GM21390 (cell line): ENCODE measurements at regions not wholly inside any gene's neighbourhood (a gene's known extent, or its start where the extent isn't known, plus 50 kb on each side); places are given as distances from the start of the nearest gene placed in this dataset.
"Not testable (repeated sequence)": the region's sequence is repeated elsewhere in the genome, so short reads cannot be mapped to it uniquely, and the experiment has no call there.

Experiments
- ATAC-seq: cut with Tn5 transposase; IDR thresholded peaks from one replicate; pipeline ENCODE4 v1.9.1; 2021; ENCODE audit not compliant: unreplicated experiment

DNA sequence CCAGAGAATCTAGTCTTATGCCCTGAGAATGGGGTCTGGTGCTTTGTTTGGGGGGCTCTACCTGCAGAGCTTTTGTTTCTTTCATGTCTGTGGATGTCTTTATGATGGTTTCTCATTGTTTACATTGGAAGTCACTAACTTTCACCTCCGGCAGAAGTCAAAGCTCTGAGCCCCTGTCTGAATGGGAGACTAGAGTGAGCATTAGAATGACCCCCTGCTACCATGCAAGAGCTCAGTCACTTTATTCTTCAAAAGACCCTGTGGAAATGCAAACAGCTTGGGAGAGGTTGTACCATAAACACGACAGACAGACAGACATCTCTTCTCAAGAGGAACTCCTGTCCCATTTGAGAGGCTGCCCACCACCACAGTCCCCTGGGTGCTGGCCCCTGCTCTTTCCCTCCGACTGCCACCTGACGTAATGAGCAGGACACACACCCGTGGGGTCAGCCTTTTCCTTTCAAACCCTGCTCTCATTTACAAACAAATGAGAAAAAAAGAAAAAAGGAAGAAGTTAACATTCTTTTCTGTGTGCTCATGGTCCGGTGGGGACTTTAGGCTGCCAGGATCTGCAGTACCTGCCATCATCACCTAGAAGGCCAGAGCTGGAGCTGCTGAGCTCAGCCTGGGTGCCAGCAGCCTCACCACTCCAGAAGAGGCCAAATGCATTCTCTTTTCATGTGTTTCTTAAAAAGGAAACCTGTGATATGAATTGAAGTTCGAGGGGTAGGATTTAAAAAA is 91.6 kb downstream of the FZD1 start:
- ATAC-seq = no peak

DNA sequence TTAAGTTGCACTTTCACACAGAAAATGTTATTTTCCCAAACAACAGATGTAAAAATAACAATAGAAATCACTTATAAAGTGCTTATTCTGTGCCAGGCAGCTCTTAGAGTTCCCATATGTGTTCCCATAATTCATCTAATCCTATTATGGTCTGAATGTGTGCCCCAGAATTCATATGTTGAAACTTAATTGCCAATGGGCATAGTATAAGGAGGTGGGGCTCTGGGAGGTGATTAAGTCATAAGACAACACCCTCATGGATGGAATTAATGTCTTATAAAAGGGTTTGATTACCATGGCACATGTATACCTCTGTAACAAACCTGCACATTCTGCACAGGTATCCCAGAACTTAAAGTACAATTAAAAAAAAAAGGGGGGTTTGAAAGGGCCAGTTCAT is 92.7 kb downstream of the FZD1 start:
- no peak for ATAC-seq

DNA sequence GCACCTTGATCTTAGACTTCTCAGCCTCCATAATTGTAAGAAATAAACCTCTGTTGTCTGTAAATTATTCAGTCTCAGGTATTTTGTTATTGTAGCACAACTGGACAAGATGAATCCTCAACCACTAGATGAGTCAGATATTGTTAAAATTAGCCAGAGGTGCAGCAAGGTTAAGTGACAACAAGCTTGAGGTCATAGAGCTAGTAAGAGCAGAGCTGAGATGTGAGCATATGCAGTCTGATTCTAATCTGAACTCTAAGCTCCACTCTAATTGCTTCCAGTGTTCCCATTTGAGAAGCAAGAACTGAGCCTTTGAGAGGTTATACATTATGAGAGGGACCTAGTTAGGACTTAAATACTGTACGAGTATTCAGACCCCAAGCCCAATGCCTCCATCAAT is 93.1 kb downstream of the FZD1 start:
- no peak for ATAC-seq

DNA sequence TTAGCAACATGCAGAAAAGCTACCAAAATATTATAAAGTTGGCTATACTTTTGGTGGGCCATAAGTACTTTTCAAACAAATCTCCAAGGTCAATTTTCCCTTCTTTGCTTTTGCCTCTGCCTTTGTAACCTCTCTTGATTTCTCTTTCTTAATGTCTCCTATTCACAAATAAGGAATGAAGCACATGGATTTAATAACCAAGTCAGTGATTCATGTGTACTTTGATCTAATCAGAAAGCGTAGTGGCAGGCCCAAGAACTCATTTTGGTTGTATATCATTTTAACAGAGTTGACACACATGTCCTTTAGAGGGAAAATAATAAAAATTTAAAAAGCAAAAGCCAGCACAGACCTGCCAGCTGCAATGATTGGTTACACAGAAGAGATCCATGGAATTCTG is 93.7 kb downstream of the FZD1 start:
- no peak for ATAC-seq

DNA sequence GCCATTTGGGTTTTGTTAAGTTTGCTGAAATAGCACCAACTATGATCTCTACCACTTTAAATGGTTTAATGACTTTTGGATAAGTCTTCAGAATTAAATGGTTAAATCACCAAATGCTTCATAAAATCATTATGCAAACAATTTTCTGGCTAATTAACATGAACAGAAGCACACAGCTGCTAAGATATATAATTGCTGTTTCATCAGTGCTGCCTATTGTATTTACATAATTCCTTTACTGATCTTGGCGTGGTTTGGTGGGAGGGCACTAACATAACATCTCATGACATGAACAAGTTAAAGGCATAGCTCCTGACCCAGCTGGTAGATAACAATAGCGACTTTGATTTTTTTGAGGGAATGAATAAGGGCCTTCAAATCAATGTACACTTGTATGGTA is 94.1 kb downstream of the FZD1 start:
- no peak for ATAC-seq

DNA sequence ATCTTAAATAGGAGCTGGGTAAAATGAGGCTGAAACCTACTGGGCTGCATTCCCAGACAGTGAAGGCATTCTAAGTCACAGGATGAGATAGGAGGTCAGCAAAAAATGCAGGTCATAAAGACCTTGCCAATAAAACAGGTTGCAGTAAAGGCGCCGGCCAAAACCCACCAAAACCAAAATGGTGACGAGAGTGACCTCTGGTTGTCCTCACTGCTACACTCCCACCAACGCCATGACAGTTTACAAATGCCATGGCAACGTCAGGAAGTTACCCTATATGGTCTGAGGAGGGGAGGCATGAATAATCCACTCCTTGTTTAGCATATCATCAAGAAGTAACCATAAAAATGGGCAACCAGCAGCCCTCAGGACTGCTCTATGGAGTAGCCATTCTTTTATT is 100.9 kb downstream of the FZD1 start:
- ATAC-seq = not testable (repeated sequence)

DNA sequence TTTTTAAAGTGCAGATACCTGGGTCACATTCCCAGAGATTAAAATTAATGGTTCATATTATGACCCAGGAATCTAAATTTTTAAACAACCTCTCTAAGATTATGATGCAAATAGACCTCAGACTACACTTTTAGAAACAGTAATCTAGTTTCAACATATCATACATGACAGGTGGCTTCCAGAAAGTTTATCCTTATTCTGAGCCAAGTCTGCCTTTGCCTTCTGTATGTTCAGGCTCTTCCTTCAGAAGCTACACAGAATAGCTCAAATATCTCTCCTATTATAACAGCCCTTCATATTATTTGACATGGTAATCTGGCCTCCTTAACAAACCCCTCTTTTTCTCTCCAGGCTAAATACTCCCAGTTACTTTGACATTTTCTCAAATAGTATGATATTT is 101.9 kb downstream of the FZD1 start:
- no peak for ATAC-seq

DNA sequence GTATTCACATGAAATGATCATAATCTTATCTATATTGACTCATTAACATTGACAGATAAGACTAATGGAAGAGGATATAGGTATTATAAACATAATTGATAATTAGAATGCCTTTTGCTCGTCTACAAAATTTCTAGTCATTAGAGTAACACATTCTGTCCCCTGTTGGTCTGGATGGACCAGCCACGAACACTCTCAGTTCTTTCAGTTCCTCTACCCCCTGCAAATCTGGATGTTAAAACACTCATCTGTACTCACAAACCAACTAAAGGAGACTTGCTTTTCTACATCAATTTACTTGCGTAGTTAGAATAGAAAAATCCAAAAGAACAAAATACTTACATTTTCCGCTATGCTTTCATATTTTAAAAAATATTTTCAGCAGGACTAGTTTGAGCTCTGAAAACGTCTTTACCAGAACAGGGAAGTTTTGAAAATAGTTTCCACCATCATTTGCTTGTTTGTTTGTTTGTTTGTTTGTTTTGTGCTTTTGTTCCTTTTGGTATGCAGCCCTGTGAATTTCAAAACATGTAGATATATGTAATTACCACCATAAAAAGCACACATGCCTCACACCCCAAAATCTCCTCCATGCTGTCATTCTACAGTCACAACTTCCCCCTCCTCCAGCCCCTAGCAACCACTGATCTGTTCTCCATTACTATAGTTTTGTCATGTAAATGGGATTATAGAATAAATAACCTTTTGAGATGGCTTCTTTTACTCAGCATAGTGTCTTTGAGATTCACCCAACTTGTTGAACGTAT is 103.8 kb downstream of the FZD1 start:
- no peak for ATAC-seq

DNA sequence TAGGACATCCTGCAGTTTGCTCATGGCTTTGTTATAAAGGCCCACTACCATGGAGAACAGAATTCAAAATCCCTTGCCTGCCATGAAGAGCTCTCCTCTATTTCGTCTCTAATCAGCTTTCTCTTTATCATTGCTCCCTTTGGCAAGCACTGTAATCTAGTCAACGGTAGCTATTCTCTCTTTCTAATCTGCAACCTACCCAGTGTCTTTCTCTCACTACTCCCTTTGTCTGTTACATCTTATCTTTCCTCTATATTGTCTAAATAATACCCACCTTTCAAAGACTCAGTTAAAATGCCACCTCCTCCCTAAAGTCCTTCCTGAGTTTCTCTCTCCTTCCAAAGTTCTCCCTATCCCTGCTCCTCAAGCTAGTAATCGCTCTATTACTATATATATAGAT is 108.1 kb downstream of the FZD1 start:
- ATAC-seq = no peak

DNA sequence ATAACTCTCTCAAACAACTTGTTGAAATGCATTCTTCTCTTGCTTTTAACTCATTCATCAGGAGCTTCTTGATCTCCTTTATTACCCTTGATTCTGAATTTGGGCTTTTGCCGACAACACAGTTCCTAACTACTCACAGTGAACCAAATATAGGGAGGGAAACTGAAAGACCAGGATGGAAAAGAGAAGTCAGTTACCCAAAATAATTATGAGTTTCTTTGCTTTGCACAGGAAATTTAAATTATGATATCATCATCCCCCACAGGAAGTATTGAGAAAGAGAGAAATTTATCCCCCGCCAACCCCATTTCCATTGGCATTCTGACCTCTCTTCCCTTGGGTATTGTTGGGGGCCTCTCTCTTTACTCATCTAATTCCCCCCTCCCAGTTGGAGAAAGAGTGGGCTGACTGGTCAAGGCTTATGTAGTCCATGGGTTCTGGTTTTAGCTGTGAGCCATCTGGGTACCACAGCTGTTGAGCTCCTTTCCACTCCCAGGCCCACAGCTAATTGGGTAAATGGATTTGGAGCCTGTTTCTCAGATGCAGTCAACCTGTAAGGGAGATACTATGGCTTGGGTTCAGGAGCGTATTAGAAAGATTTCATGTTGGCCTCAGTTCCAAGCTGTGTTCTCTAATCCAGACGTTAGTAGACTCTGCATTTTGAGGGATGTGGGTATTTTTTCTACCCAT is 109.0 kb downstream of the FZD1 start:
- no peak for ATAC-seq

DNA sequence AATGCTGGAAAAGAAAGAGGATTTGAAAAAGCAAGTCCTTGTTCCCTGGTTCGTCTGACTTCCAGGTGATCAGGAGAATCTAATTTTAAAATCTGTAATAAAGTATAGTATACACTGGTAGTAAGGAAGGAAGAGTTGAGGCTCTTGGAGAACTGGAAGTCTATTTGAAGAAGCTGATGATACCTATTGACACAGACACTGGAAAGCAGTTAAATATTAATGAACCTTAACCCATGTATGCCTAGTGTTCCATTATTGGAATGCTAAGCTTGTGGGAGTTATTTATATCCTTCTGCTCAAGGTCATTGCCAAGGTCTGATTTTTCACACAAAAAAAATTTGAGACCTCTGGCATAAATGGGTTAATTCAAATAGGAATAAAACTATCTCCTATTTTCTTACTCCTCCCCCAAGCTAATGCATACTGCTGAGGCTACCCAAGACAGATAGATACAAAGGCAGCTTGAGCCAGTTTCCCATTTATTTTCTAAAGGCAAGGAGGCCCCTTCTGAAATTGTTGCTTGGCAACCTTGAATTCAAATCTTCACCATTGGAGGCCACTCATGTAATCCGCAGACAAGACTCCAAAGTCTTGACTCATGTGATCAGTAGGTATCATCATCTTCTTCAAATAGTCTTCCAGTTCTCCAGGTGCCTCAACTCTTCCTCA is 110.2 kb downstream of the FZD1 start:
- ATAC-seq = no peak

DNA sequence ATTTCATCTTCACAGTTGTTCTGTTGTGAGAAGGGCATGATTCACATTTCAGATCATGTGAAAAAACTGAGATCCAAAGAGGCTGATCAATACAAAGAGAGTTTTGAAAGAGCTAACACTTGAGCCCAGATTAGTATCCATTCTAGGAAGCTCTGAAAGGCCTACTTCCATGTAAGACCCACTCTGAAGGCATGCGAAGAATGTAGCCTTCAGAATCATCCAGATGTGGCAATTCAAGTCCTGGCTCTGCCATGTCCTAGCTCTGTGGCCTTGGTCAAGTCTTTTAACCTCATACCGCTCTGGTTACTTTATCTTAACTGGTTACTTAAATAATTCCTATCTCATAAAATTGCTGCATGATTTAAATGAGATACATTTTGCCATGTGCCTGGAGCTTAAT is 111.1 kb downstream of the FZD1 start:
- no peak for ATAC-seq

DNA sequence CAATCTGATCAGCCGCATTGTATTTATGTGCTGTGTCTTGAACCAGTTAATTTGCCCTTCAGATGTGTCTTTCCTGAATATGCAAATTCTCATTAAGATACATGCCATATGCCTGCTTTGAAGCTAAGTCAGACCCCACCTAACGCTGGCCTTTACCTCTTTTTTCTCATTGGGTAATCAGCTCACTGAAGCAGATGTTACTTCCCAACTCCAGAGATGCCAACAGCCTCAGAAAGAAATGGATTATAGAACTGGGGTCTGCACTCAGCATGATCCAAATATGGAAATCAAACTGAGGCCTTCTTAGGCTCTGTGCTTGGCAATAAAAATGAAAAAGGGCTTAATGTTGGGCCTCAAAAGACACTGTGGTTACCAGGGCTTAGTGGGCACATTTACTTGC is 113.9 kb downstream of the FZD1 start:
- ATAC-seq = no peak

DNA sequence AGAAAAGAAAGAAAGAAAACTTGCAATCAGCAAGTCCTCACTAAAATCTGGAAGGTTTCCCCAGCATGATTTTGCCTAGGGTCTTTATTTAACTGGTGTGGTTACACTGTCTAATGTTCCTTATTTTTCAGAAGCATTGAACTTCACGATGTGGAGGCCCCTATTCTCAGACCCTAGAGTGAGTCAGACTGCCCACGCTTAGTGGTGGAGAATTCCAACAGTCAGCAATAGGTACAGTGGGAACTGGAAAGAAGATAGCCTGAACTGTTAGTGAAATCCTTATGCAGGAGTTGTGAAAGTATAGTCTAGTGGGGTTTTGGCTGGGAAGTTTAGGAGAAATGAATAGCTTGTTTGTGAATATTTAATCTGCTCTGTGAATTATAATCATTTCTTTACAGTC is 115.0 kb downstream of the FZD1 start:
- ATAC-seq = no peak

DNA sequence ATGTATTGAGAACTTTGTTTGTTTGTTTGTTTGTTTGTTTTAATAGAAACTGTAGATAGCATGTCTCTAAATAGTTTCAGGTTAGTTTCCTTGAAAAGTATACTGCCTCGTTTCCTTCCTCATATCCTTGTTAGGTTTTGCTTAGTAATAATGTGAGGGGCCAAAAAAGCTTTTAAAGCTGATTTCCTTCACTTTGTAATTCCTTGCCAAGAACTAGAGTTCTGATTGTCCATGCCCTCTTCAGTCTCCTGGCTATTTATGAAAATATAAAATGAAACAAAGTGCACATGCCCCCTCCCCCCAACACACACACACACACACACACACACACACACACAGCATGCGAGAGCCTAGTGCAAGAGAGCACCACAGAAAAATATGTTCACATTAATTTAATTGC is 115.8 kb downstream of the FZD1 start:
- no peak for ATAC-seq

DNA sequence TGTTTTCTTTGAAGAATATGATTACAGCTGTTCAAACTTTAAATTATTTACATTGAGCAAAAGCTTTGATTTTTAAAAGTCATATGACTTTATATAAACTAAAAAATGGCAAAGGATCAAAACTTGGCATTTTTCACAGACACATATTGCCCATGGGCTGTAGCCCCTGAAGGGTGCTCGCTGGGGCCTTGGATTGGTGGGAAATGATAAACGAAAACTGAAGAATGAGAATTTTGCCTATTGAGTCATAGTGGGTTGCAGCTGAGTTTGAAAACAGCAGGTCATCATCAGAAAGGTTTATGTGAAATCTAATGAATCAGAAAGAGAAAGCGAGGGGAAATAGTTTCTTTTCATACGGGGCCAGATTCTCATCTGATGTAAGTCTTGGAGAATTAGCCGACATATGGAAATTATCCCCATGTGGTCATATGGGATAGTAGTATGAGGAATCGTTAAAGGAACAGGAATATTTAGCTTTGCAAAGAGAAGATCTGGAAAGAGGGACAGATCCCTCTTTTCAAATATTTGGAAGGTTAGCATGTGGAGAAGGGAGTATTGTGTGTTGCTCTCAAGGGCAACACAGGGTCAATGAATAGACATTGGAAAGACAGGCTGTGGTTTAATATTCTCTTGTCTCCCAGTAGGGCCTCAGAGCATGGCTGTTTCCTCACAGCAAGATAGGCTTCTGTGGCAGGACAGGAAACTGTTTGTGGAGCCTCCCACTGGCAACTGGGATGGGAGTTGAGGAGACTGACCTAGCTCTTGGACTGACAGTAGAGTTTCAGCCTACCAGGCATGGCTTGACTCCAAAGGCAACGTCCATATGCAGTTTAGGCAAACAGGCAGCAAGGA is 119.0 kb downstream of the FZD1 start:
- no peak for ATAC-seq

DNA sequence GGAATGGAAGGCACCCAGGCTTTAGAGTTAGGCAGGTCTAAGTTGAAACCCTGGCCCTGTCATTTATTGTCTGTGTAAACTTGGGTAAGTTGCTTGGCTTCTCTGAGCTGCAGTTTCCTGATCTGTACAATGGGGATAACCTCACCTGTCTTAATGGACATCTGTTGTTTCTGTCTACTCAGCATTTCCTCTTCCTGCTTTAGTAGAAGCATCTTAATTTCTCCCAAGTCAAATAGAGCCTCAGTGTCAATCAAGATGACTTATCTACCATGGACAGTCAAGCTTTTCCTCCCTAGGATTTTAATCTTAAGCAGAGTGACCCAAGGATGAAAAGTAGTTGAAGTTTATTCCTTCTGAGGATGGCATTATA is 119.7 kb downstream of the FZD1 start:
- ATAC-seq = no peak

DNA sequence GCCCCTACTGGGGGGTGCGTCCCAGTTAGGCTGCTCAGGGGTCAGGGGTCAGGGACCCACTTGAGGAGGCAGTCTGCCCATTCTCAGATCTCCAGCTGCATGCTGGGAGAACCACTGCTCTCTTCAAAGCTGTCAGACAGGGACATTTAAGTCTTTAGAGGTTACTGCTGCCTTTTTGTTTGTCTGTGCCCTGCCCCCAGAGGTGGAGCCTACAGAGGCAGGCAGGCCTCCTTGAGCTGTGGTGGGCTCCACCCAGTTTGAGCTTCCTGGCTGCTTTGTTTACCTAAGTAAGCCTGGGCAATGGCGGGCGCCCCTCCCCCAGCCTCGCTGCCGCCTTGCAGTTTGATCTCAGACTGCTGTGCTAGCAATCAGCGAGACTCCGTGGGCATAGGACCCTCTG is 130.5 kb downstream of the FZD1 start:
- ATAC-seq = not testable (repeated sequence)

DNA sequence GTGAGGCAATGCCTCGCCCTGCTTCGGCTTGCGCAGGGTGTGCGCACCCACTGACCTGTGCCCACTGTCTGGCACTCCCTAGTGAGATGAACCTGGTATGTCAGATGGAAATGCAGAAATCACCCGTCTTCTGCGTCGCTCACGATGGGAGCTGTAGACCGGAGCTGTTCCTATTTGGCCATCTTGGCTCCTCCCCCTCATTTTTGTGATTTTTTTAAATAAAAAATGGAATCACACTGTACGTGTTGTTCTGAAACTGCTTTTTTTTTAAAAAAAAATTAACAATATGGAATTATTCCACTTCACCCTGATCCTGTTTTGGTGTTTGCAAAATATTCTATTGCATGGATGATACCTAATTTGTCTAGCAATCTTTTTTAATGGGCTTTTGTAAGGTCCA is 131.1 kb downstream of the FZD1 start:
- ATAC-seq = not testable (repeated sequence)

DNA sequence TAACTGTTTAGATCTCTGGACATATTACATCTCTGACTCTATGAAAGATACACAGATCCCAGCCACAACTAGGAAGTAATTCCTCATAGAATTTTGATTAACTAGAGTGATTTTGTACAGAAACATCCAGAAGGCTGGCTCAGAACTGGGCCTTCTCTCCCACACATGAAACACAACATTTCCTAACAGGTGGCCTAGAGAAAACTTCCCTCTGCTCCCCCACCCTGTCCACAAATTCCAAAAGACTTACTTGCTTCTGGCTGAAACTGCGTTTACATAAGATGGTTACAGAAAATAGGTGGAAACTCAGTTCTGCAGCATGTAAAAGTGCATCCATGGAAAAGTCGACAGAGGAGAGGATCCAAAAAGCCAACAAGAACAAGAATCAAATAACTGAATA is 132.9 kb downstream of the FZD1 start:
- no peak for ATAC-seq

DNA sequence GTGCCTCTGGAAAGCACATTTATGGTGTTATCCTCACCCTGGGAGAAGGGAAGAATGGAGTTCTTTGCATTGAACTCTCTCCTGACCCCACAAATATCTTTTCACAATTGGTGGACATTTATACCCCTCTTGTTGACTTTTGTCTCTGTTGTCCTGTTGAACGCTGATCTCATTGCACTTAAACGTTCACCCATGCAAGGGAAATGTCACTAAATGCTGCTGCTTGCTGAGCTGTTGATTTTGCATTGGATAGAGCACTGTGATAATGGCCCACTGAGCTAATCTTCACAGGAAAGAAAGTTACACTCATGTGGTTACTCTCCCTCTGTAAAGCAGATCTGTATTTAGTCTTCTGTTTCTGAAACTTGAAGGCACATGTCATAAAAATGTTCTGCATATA is 133.4 kb downstream of the FZD1 start:
- ATAC-seq = no peak
